ENCODE measurements at regions not wholly inside any gene's neighbourhood (a gene's known extent, or its start where the extent isn't known, plus 50 kb on each side); places are given as distances from the start of the nearest gene placed in this dataset.
"Not testable (repeated sequence)": the region's sequence is repeated elsewhere in the genome, so short reads cannot be mapped to it uniquely, and the experiment has no call there.

DNA sequence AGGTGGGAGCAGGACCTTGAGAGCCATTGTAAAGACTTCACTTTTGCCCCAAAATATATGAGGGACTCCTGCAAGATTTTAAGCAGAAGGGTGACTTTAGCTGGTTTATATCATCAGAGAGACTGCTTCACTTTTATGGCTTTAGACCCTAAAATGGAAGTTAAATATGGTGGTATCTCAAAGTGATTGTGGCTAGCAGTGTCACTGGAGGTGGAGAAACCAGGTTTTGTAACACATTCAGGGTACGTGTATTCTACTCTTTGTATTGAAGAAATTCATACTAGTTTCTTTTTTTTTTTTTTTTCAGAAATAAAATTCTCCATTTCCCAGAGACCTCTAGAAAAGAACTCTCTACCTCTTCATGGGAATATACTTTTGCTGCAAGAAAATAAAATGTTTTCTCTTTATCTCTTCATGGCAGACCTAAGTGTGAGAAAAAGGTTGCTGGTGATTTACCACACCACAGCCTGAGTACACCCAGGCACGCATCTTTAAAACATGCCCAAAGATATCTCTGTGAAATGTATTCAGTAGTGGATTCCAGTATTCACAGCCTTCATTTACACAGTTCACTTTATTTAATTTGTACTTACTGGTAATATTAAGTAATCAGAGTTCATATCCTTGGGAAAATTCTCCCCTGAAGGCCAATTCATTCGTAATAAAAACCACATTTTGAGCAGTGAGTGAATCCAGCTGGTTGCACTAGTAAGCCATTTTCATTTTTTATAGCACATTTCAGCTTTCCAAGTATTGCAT is 74.3 kb upstream of the GUCY1A1 start:
- DNase-seq: no peak
- intact Hi-C loops (cut with DNase I): no loop called here

DNA sequence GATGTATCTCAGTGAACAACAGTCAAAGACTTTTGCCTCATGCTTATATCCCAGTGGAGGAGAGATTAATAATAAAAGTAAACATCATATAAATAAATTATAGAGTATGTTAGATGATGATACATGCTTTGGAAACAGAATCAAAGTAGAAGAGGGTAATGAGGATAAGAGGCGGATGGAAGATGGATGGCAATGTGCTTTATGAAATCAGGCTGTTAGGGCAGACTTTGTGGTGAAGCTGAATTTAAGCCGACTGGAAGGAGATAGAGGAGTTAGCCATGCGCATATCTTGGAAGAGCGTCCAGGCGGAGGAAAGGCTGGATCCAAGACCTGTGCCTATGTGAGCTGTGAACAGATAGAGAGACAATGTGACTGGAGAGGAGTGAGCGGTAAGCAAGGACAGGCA is 74.9 kb upstream of the GUCY1A1 start:
- intact Hi-C loops (cut with DNase I): no loop called here
- no peak for DNase-seq

GRCh38 chr4:155590796-155591585 is 75.7 kb upstream of the GUCY1A1 start:
- intact Hi-C loops (cut with DNase I): no loop called here
- no peak for DNase-seq

GRCh38 chr4:155588437-155588836 is 78.2 kb upstream of the GUCY1A1 start:
- DNase-seq: no peak
- intact Hi-C loops (cut with DNase I): no loop called here

DNA sequence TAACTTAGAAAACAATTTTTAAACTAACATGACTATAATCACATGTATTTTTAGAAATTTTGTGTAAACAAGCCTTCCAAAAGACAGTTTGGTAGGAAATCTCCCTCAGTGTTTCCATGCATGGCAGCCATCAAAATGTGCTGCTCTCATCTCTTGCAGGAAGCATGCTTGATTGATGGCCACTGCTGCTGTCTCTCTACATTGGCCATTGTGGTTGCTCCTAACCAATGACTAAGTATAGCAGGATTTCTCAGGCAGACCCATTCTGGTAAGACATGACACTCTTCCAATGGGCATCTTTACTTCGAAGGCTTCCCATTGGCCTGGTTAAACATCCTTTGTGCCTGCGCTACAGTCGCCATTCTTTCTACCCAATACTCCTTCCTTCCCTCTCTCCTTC is 78.9 kb upstream of the GUCY1A1 start:
- no peak for DNase-seq
- intact Hi-C loops (cut with DNase I): no loop called here

DNA sequence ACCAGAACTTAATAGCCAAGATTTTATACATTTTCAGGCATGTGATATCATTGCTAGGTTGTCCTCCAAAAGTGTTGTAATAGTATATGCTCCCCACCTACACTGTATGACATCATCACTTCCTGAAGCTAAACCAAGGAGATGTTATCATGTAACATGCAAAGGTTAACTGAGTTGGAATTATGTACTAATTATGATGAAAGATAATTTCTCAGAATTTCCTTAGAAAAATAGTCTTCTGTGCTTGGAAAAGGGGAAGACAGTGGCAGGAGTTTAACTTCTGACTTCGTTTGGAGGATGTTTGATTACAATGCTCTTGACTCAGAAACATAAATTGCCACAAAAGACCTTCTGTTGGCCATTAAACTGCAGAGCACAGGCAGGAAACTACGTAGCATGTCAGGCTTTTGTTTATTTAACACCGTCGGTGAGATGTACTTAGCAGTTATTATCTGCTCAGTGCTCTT is 83.6 kb upstream of the GUCY1A1 start:
- DNase-seq: no peak
- intact Hi-C loops (cut with DNase I): no loop called here

GRCh38 chr4:155582041-155582440 is 84.6 kb upstream of the GUCY1A1 start:
- no peak for DNase-seq
- intact Hi-C loops (cut with DNase I): no loop called here

GRCh38 chr4:155578726-155579370 is 87.8 kb upstream of the GUCY1A1 start:
- no peak for DNase-seq
- intact Hi-C loops (cut with DNase I): no loop called here

GRCh38 chr4:155578219-155578618 is 88.4 kb upstream of the GUCY1A1 start:
- DNase-seq: no peak
- intact Hi-C loops (cut with DNase I): no loop called here

GRCh38 chr4:155574329-155574728 is 92.3 kb upstream of the GUCY1A1 start:
- DNase-seq; intact Hi-C loops (cut with DNase I): not testable (repeated sequence)

- DNase-seq: no peak
- intact Hi-C loops (cut with DNase I): no loop called here
These were observed 93.5 kb upstream of the GUCY1A1 start for GRCh38 chr4:155573126-155573525.

- intact Hi-C loops (cut with DNase I): no loop called here
- DNase-seq: peak in 1 of 10 donors; percentile 59
These were observed 94.4 kb upstream of the GUCY1A1 start for GRCh38 chr4:155572106-155572703.

GRCh38 chr4:155571184-155571944 is 95.3 kb upstream of the GUCY1A1 start:
- intact Hi-C loops (cut with DNase I): no loop called here
- DNase-seq: no peak

DNA sequence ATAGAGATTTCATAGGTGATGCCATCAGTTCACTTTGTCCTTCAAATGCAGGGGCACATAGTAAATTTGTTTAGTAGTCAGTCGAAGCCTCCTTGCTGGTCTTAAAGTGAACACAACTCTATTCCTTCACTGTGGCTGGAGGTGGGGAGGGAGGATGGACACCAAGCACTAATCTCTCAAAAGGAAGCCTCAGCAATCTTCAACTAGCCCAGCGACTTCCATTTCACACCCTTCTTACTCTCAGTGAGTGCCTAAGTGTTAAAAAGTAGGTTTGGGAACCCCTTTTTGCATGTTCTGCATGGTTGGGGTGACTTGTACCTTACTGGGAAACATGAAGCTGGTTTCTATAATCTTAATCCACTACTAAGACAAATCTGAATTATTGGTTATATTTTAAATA is 96.0 kb upstream of the GUCY1A1 start:
- intact Hi-C loops (cut with DNase I): no loop called here
- no peak for DNase-seq

DNA sequence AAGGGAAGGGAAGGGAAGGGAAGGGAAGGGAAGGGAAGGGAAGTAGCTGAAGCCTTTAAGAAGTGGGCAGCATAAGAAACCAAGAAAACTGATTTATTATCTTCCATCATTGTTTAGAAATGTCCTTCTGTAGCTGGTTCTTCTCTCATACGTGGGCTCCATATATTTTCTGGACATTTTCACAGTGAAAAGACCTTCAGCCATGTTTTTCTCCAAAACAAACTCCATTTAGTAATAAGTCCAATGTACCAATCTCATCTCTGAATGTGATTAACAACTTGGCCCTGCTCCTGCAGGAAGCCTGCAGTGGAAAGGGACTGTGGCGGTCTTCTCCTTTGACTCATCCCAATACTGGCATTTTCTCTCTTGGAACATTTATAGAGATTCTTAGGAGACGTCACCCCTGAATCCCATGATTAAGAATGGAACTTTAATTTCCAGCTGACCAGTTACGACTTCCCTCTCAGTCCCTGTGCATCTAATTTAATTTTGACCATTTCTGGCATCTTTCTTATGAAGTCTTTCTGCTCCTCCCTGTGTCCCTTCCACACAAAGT is 96.6 kb upstream of the GUCY1A1 start:
- no peak for DNase-seq
- intact Hi-C loops (cut with DNase I): no loop called here

DNA sequence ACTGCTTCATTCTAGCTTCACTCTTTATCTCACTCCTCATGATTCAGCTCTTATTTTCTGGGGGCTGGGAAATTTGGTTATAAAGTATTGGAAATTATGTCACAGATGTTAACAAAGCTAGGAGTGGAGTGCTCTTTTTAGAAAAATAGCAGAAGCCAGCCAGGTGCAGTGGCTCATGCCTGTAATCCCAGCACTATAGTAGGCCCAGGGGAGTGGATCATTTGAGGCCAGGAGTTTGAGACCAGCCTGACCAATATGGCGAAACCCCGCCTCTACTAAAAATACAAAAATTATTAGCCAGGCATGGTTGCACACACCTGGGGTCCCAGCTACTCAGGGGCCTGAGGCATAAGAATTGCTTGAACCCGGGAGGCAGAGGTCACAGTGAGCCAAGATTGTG is 97.2 kb upstream of the GUCY1A1 start:
- DNase-seq: no peak
- intact Hi-C loops (cut with DNase I): no loop called here

DNA sequence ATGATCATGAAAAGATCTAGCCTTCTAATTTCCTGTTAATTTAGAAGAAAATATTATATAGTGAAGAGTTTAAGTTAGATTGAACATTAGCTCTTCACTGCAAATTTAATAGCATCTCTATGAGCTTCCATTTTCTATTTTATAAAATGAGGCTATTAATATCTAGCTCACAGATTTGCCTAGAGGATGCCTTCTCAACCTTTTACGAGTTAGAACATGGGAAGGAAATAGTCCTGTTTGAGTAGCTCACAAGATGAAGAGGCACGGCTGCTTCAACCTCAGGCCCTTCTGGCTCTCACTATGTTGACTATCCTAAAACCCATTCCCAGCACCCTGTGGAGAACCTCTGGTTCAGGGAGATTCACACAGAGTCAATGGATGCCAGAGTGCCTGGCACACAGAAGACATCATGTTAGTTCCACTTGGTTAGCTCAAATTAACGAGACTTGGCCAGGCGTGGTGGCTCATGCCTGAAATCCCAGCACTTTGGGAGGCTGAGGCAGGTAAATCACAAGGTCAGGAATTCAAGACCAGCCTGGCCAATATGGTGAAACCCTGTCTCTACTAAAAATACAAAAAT is 97.9 kb upstream of the GUCY1A1 start:
- DNase-seq: peak in 1 of 10 donors; percentile 14
- intact Hi-C loops (cut with DNase I): no loop called here

DNA sequence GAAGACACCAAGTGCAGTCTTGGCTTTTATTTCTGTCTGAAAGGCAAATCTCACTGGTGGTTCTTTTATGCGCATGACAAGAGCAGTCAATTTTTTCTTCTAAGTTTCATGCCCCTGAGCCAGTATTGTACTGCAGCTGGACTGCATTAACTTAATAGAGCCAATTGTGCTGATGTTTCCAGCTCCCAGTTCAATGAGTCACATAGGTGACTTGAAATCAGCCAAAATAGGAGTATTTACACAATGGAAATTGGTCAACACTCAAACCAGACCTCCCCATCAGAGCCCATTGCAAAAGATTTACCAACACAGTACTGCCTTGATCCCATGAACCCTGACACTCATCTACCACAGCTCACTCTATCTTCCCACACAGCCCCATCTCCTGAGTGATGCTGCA is 100.3 kb upstream of the GUCY1A1 start:
- no peak for DNase-seq
- intact Hi-C loops (cut with DNase I): no loop called here

- no peak for DNase-seq
- intact Hi-C loops (cut with DNase I): no loop called here
These were observed 100.9 kb upstream of the GUCY1A1 start for GRCh38 chr4:155565776-155566175.

- intact Hi-C loops (cut with DNase I): no loop called here
- DNase-seq: no peak
These were observed 101.3 kb upstream of the GUCY1A1 start for GRCh38 chr4:155565330-155565729.

Measured in posterior cingulate gyrus (tissue), 11 donors.